Esophagus squamous epithelium (tissue), 4 donors: ENCODE measurements at regions not wholly inside any gene's neighbourhood (a gene's known extent, or its start where the extent isn't known, plus 50 kb on each side); places are given as distances from the start of the nearest gene placed in this dataset.

Source experiments
- CTCF ChIP-seq, 6 experiments: fragments of 450-650 bp in 4 of 6; fragments of 200-600 bp in 2 of 6; sonication (generic) in 2 of 6; IDR thresholded peaks; one replicate each; pipeline ENCODE4 v1.5.1; 2016 to 2019; ENCODE audit warnings: antibody characterized with exemption in 6 of 6, mild to moderate bottlenecking in 4 of 6, moderate library complexity in 4 of 6
- POLR2A ChIP-seq, 4 donors: fragments of 450-650 bp; IDR thresholded peaks; one replicate each; pipeline ENCODE4 v1.6.1; 2017; ENCODE audit warnings: antibody characterized with exemption in 4 of 4, mild to moderate bottlenecking in 4 of 4, moderate library complexity in 3 of 4

GRCh38 chr6:8743170-8743745 lies 307.9 kb upstream of the SLC35B3 start:
- TF ChIP-seq CTCF (IDR thresholded peaks at IDR 0.05): peak in 2 of 6 experiments; percentile 24 to 28
- TF ChIP-seq POLR2A (IDR thresholded peaks at IDR 0.05): no peak
